ENCODE measurements at regions not wholly inside any gene's neighbourhood (a gene's known extent, or its start where the extent isn't known, plus 50 kb on each side); places are given as distances from the start of the nearest gene placed in this dataset.
"Not testable (repeated sequence)": the region's sequence is repeated elsewhere in the genome, so short reads cannot be mapped to it uniquely, and the experiment has no call there.

- TF ChIP-seq CTCF (IDR thresholded peaks at IDR 0.05), result no peak
- Histone ChIP-seq H3K9ac (ENCODE audit: low read depth in 2 of 2, low read length in 2 of 2) (no peak overlapping the region), H3K9me3 (no peaks in the 10 kb centered on the region), H3K4me1 (no peaks in the 10 kb centered on the region), H3K27me3 (no peaks in the 10 kb centered on the region), H3K36me3 (no peaks in the 10 kb centered on the region), H3K4me3 (no peak overlapping the region), H3K27ac (no peak overlapping the region)
- no peak for DNase-seq
- intact Hi-C loops (cut with DNase I), result no loop called here
Measured at GRCh38 chr9:26220367-26220766, 542.1 kb upstream of the TUSC1 start.

GRCh38 chr9:26219961-26220360, 541.7 kb upstream of the TUSC1 start:
- no peaks in the 10 kb centered on the region for H3K9me3 ChIP-seq
- H3K4me1 ChIP-seq, result no peaks in the 10 kb centered on the region
- no peak overlapping the region for H3K4me3 ChIP-seq
- no peak overlapping the region for H3K27ac ChIP-seq
- no peaks in the 10 kb centered on the region for H3K36me3 ChIP-seq
- intact Hi-C loops (cut with DNase I), result no loop called here
- H3K9ac ChIP-seq (ENCODE audit: low read depth in 2 of 2, low read length in 2 of 2), result no peak overlapping the region
- no peak for TF ChIP-seq CTCF (IDR thresholded peaks at IDR 0.05)
- H3K27me3 ChIP-seq, result no peaks in the 10 kb centered on the region
- no peak for DNase-seq

GRCh38 chr9:26216702-26217101, 538.5 kb upstream of the TUSC1 start:
- DNase-seq, result no peak
- Histone ChIP-seq H3K36me3 (no peaks in the 10 kb centered on the region), H3K27ac (no peak overlapping the region), H3K27me3 (no peaks in the 10 kb centered on the region), H3K4me1 (no peaks in the 10 kb centered on the region), H3K4me3 (no peak overlapping the region), H3K9me3 (no peaks in the 10 kb centered on the region), H3K9ac (ENCODE audit: low read depth in 2 of 2, low read length in 2 of 2) (no peak overlapping the region)
- TF ChIP-seq CTCF (IDR thresholded peaks at IDR 0.05), result no peak
- intact Hi-C loops (cut with DNase I), result no loop called here

- H3K4me3 ChIP-seq; H3K4me1 ChIP-seq; H3K9ac ChIP-seq (ENCODE audit: low read depth in 2 of 2, low read length in 2 of 2); H3K9me3 ChIP-seq; DNase-seq; H3K36me3 ChIP-seq; H3K27me3 ChIP-seq; intact Hi-C loops (cut with DNase I); H3K27ac ChIP-seq: not testable (repeated sequence)
Measured at GRCh38 chr9:26214713-26215444, 536.6 kb upstream of the TUSC1 start.

- TF ChIP-seq CTCF (IDR thresholded peaks at IDR 0.05), result no peak
- H3K27me3 ChIP-seq, result no peaks in the 10 kb centered on the region
- no peaks in the 10 kb centered on the region for H3K9me3 ChIP-seq
- intact Hi-C loops (cut with DNase I), result no loop called here
- no peaks in the 10 kb centered on the region for H3K4me1 ChIP-seq
- no peak for DNase-seq
- no peak overlapping the region for H3K27ac ChIP-seq
- H3K4me3 ChIP-seq, result no peak overlapping the region
- H3K9ac ChIP-seq (ENCODE audit: low read depth in 2 of 2, low read length in 2 of 2), result no peak overlapping the region
- no peaks in the 10 kb centered on the region for H3K36me3 ChIP-seq
Measured at GRCh38 chr9:26210338-26210851, 532.2 kb upstream of the TUSC1 start.

GRCh38 chr9:26205261-26205660, 527.0 kb upstream of the TUSC1 start:
- intact Hi-C loops (cut with DNase I), result no loop called here
- H3K27ac ChIP-seq, result no peak overlapping the region
- no peaks in the 10 kb centered on the region for H3K27me3 ChIP-seq
- no peaks in the 10 kb centered on the region for H3K9me3 ChIP-seq
- no peak for DNase-seq
- no peaks in the 10 kb centered on the region for H3K36me3 ChIP-seq
- no peak overlapping the region for H3K4me3 ChIP-seq
- no peak for TF ChIP-seq CTCF (IDR thresholded peaks at IDR 0.05)
- H3K9ac ChIP-seq (ENCODE audit: low read depth in 2 of 2, low read length in 2 of 2), result no peak overlapping the region
- H3K4me1 ChIP-seq, result no peaks in the 10 kb centered on the region
